Urinary bladder (tissue), 3 donors: ENCODE measurements at regions not wholly inside any gene's neighbourhood (a gene's known extent, or its start where the extent isn't known, plus 50 kb on each side); places are given as distances from the start of the nearest gene placed in this dataset.

Source experiments
- DNase-seq: peaks from one replicate; pipeline ENCODE4 v3.0.0-alpha.2; 2015; ENCODE audit errors: extremely low spot score
- H3K27ac ChIP-seq: one replicate; pipeline ENCODE4 v1.5.1; 2013; ENCODE audit warnings: low read depth, mild to moderate bottlenecking, moderate library complexity
- H3K36me3 ChIP-seq: one replicate; pipeline ENCODE4 v1.6.1; 2013; ENCODE audit warnings: mild to moderate bottlenecking, moderate library complexity; ENCODE audit not compliant: insufficient read depth
- H3K4me1 ChIP-seq: one replicate; pipeline ENCODE4 v1.6.1; 2013; ENCODE audit warnings: mild to moderate bottlenecking, moderate library complexity; ENCODE audit not compliant: insufficient read depth
- H3K4me3 ChIP-seq: one replicate; pipeline ENCODE4 v1.5.1; 2013; ENCODE audit warnings: low read depth, low read length
- WGBS: extraction: QIAGEN DNeasy Blood & Tissue Kit; methylation state at CpG from one replicate; pipeline ENCODE4 v1.1.7; 2013; 5-methylcytosine and 5-hydroxymethylcytosine counted together
- donor health status: healthy with polysubstance abuse.
- donor health status: healthy.

DNA sequence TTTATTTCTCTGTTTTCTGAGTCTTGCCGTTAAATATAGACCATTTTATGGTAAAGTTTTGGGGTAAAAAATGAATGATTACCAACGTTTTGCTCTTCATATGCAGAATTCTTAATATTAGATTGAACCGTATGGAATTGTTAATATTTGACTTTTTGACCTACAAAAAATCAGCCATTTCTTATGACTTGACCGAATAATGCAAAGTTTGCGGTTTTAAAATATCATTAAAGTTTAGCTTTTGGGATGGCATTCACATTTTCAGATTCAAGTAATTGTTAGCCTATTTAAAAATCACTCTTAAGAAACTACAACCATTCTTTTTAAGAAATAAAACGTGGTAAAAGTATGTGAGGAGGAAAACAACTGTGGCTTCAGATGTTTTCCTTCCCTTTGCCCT lies 138.0 kb downstream of the HAUS1 start:
- H3K4me3 ChIP-seq: no peak overlapping the region
- WGBS: 95% methylated on average over 6 of the region's 6 CpGs
- H3K27ac ChIP-seq: no peak overlapping the region
- DNase-seq: no peak
- H3K4me1 ChIP-seq: no peaks in the 10 kb centered on the region
- no peaks in the 10 kb centered on the region for H3K36me3 ChIP-seq

GRCh38 chr18:46243095-46243494 lies 138.9 kb downstream of the HAUS1 start:
- H3K4me3 ChIP-seq: no peak overlapping the region
- H3K4me1 ChIP-seq: no peaks in the 10 kb centered on the region
- no peaks in the 10 kb centered on the region for H3K36me3 ChIP-seq
- no peak for DNase-seq
- H3K27ac ChIP-seq: no peak overlapping the region
- WGBS: 0% methylated on average over 1 of the region's 1 CpG

DNA sequence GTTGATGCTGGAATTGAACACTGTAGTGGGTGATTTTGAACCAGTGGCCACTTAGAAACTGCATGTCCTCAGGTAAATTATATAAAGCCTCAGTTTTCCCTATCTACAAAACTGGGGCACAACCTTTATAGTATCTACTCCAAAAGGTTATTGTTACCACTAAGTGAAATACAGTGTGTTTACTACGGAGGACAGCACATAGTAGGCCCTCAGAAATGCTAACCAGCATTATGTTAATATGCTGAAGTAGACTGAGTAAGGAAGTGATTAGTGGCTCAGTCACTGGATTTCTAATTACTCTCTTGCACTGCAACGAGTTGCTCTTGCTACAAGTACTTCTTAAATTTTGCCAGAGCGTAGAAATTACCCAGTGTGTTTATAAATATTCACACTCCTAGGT lies 139.5 kb downstream of the HAUS1 start:
- WGBS: 94% methylated on average over 3 of the region's 3 CpGs
- Histone ChIP-seq H3K4me3 (no peak overlapping the region), H3K36me3 (no peaks in the 10 kb centered on the region), H3K4me1 (no peaks in the 10 kb centered on the region), H3K27ac (no peak overlapping the region)
- no peak for DNase-seq

DNA sequence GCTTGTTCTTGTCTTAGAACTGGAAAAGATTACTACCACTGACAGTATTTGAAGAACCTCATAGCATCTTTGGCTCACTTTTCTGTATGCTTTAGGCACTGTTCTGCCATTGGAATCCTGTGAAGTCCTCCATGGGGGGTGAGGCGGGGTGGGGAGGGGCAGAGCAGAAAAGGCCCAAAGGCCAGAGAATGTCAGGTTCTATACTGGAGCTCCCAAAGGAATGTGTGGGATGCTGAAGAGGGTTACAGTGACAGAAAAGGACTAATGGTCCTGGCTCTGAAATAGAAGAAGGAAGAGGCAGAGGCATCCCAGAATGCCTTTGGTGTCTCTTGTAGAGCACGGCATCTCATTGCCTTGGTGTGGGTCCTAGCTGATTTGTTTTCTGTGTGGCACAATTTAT lies 141.9 kb downstream of the HAUS1 start:
- H3K4me3 ChIP-seq: no peak overlapping the region
- no peaks in the 10 kb centered on the region for H3K4me1 ChIP-seq
- H3K27ac ChIP-seq: no peak overlapping the region
- no peaks in the 10 kb centered on the region for H3K36me3 ChIP-seq
- no peak for DNase-seq
- WGBS: 99% methylated on average over 2 of the region's 2 CpGs

DNA sequence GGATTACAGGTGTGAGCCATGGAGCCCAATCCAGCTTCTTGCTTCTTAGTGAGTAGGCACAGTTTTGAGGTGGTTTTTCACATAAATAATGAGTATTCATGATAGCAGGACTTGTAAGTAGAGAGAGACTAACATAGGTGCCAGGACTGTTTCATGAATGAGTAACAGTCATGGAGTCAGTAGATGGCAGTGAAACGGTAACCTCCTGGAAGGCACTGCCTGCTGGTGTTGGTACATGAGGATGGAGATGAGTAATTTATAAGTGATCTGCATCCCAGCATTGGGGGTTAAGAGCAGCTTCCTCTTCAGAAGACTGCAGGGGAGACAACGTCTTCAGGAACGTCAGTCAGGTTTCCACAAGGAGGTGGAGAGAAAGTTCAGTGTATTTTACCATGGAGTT lies 143.8 kb downstream of the HAUS1 start:
- no peak overlapping the region for H3K4me3 ChIP-seq
- no peaks in the 10 kb centered on the region for H3K36me3 ChIP-seq
- no peaks in the 10 kb centered on the region for H3K4me1 ChIP-seq
- no peak for DNase-seq
- H3K27ac ChIP-seq: no peak overlapping the region
- 98% methylated on average over 3 of the region's 3 CpGs for WGBS

GRCh38 chr18:46250084-46250811 lies 146.1 kb downstream of the HAUS1 start:
- peak overlapping the region; percentile 38 for H3K27ac ChIP-seq
- peak; percentile 80 for DNase-seq

DNA sequence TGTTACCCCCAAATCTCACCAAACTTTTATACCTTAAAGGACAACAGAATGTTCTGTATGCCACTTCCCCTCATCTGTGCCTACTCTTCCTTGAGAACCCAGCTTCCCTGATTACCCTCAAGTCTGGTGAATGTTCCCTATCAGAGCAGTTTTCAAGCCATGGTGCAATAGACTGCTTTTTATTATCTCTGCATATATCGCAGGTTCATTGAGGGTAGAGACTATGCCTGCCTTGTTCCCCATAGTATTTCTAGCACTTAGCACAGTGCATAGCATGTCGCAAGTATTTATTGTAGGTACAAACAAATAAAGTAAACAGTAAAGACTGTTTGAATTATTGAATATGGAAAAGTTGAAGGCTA lies 146.6 kb downstream of the HAUS1 start:
- Histone ChIP-seq H3K4me1 (no peaks in the 10 kb centered on the region), H3K27ac (peak overlapping the region; percentile 14), H3K4me3 (no peak overlapping the region), H3K36me3 (no peaks in the 10 kb centered on the region)
- DNase-seq: no peak
- WGBS: 39% methylated on average over 2 of the region's 2 CpGs

More at GRCh38 chr18:46250084-46250811, 146.1 kb downstream of the HAUS1 start:
- no peaks in the 10 kb centered on the region for H3K36me3 ChIP-seq
- H3K4me1 ChIP-seq: no peaks in the 10 kb centered on the region
- H3K4me3 ChIP-seq: no peak overlapping the region
- 55% methylated on average over 4 of the region's 4 CpGs for WGBS

GRCh38 chr18:46252759-46253158 lies 148.6 kb downstream of the HAUS1 start:
- H3K4me3 ChIP-seq: no peak overlapping the region
- WGBS: 84% methylated on average over 2 of the region's 2 CpGs
- H3K36me3 ChIP-seq: no peaks in the 10 kb centered on the region
- DNase-seq: no peak
- H3K4me1 ChIP-seq: no peaks in the 10 kb centered on the region
- no peak overlapping the region for H3K27ac ChIP-seq

DNA sequence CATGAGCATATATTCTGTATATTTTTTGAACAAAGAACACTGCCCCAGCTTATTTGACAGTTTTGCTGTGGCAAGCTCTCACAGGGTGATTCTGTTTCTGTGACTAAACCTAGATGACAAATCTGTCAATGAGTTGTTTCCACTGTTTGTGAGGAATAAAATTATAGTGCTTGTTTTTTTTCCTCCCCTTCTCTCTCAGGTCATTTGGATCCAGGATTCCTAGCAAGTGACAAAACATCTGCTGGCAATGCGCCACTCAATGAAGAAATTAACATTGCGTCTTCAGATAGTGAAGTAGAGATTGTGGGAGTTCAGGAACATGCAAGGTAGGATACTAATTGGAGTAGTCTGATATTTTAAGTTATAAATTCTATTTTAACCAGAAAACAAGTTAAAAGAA lies 149.3 kb downstream of the HAUS1 start:
- Histone ChIP-seq H3K36me3 (no peaks in the 10 kb centered on the region), H3K27ac (no peak overlapping the region), H3K4me3 (no peak overlapping the region), H3K4me1 (no peaks in the 10 kb centered on the region)
- WGBS: 86% methylated on average over 2 of the region's 2 CpGs
- DNase-seq: no peak

GRCh38 chr18:46256078-46256477 lies 151.9 kb downstream of the HAUS1 start:
- H3K36me3 ChIP-seq: no peaks in the 10 kb centered on the region
- no peaks in the 10 kb centered on the region for H3K4me1 ChIP-seq
- DNase-seq: no peak
- no peak overlapping the region for H3K4me3 ChIP-seq
- WGBS: 76% methylated on average over 1 of the region's 1 CpG
- H3K27ac ChIP-seq: no peak overlapping the region

DNA sequence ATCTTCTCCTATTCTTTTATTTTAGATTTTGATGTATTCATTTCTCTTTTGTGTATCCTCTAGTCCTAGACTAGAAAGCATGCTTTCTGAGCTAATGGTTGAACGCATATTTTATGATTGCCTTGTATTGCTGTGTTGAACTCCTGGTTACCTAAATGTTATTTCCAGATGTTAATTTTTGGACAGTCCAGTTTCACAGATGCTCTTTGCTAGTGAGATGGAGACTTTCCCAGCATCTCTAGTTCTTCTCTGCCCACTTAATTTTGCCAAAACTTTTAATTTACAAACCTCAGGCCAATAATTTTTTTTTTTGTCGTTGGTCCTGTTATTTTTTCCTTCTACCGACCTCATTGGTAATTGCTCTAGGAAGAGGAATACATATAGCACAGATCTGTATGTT lies 153.2 kb downstream of the HAUS1 start:
- H3K27ac ChIP-seq: no peak overlapping the region
- no peaks in the 10 kb centered on the region for H3K36me3 ChIP-seq
- WGBS: 75% methylated on average over 3 of the region's 3 CpGs
- DNase-seq: no peak
- no peak overlapping the region for H3K4me3 ChIP-seq
- H3K4me1 ChIP-seq: no peaks in the 10 kb centered on the region

- Histone ChIP-seq H3K4me1 (no peaks in the 10 kb centered on the region), H3K27ac (no peak overlapping the region), H3K36me3 (no peaks in the 10 kb centered on the region), H3K4me3 (no peak overlapping the region)
- WGBS: 75% methylated on average over 4 of the region's 4 CpGs
- no peak for DNase-seq
Measured at GRCh38 chr18:46260016-46260878, 156.1 kb downstream of the HAUS1 start.

- DNase-seq: no peak
- Histone ChIP-seq H3K36me3 (no peaks in the 10 kb centered on the region), H3K27ac (no peak overlapping the region), H3K4me3 (no peak overlapping the region), H3K4me1 (no peaks in the 10 kb centered on the region)
- 43% methylated on average over 3 of the region's 3 CpGs for WGBS
Measured at GRCh38 chr18:46260879-46261143, 156.6 kb downstream of the HAUS1 start.

DNA sequence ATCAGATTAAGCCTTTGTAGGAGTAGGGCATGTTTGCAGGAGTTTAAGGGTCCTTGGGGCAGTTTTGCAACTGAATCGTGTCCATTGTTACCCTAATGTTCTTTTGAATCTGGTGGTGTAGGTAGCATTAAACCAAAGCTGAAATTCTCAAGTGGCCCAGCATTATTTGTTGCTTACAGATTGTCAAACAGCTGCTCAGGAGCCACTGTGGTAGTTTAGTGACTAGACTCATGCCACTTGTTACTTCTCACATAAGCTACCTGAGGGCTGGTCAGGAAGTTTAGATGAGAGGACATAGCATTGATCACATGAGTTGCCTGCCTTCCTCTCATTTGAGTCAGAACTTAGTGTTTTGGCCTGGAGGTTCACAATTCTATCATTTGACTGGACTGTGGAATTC lies 157.6 kb downstream of the HAUS1 start:
- Histone ChIP-seq H3K4me3 (no peak overlapping the region), H3K36me3 (no peaks in the 10 kb centered on the region), H3K4me1 (no peaks in the 10 kb centered on the region), H3K27ac (no peak overlapping the region)
- no peak for DNase-seq
- 80% methylated on average over 1 of the region's 1 CpG for WGBS
